T-helper 2 cell treated with Interferon-gamma antibody and Interleukin-4, amounts not matched to agents 5 μg/mL and 100 μg/mL, for 36 hours (primary cell): ENCODE measurements at regions not wholly inside any gene's neighbourhood (a gene's known extent, or its start where the extent isn't known, plus 50 kb on each side); places are given as distances from the start of the nearest gene placed in this dataset.

Experiments used
- DNase-seq: peaks from one replicate; pipeline ENCODE4 v3.0.0; 2021; ENCODE audit warnings: low spot score
- H3K27ac Mint-ChIP-seq: one replicate; pipeline ENCODE4 v1.8.0; 2021; ENCODE audit warnings: mild to moderate bottlenecking, mixed read lengths
- H3K27me3 Mint-ChIP-seq: one replicate; pipeline ENCODE4 v1.8.0; 2021; ENCODE audit warnings: low read depth, mixed read lengths
- H3K36me3 Mint-ChIP-seq: one replicate; pipeline ENCODE4 v1.8.0; 2021; ENCODE audit warnings: low read depth, mixed read lengths
- H3K4me1 Mint-ChIP-seq: one replicate; pipeline ENCODE4 v1.8.0; 2021; ENCODE audit warnings: low read depth, mixed read lengths
- H3K4me3 Mint-ChIP-seq: one replicate; pipeline ENCODE4 v1.8.0; 2022; ENCODE audit warnings: mild to moderate bottlenecking, moderate library complexity, mixed read lengths
- H3K9me3 Mint-ChIP-seq: one replicate; pipeline ENCODE4 v1.8.0; 2021; ENCODE audit warnings: mixed read lengths

DNA sequence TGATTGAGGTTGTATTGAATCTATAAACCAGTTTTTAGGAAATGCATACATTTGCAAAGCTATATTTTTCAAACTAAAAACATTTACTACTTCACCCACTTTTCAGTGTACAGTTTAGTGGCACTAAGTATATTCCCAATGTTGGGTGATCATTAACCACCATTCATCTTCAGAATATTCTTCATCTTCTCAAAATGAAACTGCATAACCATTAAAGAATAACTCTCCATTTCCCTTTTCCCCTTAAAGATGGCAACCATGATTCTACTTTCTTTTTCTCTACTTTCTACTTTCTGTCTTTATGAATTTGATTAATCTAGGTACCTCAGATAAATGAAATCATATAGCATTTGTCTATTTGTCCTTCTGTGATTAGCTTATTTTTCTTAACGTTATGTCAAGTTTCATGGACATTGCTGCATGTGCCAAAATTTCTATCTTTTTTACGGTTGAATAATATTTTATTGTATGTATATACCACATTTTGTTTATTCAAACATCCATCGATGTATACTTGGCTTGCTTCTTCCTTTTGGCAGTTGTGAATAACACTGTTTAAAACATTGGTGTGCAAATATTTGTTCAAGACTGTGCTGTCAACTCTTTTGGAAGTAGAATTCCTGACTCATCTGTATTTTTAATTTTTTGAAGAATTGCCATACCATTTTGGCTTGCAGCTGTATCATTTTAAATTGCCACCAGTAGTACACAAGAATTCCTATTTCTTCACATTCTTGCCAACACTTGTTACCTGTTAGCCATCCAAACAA is 104.9 kb downstream of the RPRM start:
- DNase-seq: no peak
- H3K27me3 Mint-ChIP-seq: no peaks in the 10 kb centered on the region
- no peak overlapping the region for H3K27ac Mint-ChIP-seq
- H3K9me3 Mint-ChIP-seq: no peaks in the 10 kb centered on the region
- no peak overlapping the region for H3K4me3 Mint-ChIP-seq
- no peaks in the 10 kb centered on the region for H3K36me3 Mint-ChIP-seq
- H3K4me1 Mint-ChIP-seq: no peaks in the 10 kb centered on the region

DNA sequence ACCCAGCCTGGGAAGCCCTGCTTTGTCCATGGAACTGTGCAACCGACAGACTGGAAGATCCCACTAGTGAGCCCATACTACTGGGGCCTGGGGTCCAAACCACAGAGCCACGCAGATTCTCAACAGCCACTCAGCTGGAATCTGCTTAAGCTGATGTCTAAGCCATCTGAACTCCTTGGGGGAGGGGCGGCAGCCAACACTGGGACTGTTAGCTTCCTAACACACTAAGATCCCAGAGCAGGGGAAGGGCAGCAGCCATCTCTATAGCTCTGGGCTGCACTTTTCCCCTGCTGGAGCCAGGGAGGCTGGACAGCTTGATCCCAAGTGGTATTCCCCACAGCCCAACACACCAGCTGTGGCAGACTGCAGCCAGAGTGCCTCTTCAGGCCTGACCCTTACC is 118.3 kb downstream of the RPRM start:
- H3K27ac Mint-ChIP-seq: no peak overlapping the region
- H3K36me3 Mint-ChIP-seq: no peaks in the 10 kb centered on the region
- no peaks in the 10 kb centered on the region for H3K4me1 Mint-ChIP-seq
- no peaks in the 10 kb centered on the region for H3K27me3 Mint-ChIP-seq
- H3K4me3 Mint-ChIP-seq: no peak overlapping the region
- H3K9me3 Mint-ChIP-seq: no peaks in the 10 kb centered on the region
- no peak for DNase-seq

GRCh38 chr2:153354377-153354776 is 124.2 kb downstream of the RPRM start:
- Mint-ChIP-seq H3K27me3 (no peaks in the 10 kb centered on the region), H3K27ac (no peak overlapping the region), H3K4me3 (no peak overlapping the region), H3K4me1 (no peaks in the 10 kb centered on the region), H3K9me3 (no peaks in the 10 kb centered on the region), H3K36me3 (no peaks in the 10 kb centered on the region)
- DNase-seq: no peak

DNA sequence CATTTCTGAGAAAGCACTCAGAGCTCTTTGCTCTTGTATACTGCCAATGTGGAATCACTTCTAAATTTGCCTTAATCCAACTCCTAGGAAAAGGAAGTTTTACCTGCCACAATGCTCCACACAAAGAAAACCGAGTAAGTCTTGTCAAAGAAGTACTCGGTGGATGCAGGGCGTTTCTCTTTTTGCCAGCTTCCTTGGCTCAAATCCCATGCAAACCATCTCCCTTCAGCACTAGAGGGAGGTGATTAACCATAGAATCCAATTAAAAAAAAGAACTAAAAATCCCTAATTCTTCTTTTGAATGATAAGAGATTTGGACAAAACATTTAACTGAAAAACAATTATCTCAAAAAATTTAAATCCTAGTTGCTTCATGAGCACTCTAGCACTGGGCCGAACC is 129.0 kb downstream of the RPRM start:
- H3K4me1 Mint-ChIP-seq: no peaks in the 10 kb centered on the region
- H3K9me3 Mint-ChIP-seq: no peaks in the 10 kb centered on the region
- DNase-seq: no peak
- H3K27ac Mint-ChIP-seq: no peak overlapping the region
- H3K36me3 Mint-ChIP-seq: no peaks in the 10 kb centered on the region
- H3K4me3 Mint-ChIP-seq: no peak overlapping the region
- no peaks in the 10 kb centered on the region for H3K27me3 Mint-ChIP-seq

DNA sequence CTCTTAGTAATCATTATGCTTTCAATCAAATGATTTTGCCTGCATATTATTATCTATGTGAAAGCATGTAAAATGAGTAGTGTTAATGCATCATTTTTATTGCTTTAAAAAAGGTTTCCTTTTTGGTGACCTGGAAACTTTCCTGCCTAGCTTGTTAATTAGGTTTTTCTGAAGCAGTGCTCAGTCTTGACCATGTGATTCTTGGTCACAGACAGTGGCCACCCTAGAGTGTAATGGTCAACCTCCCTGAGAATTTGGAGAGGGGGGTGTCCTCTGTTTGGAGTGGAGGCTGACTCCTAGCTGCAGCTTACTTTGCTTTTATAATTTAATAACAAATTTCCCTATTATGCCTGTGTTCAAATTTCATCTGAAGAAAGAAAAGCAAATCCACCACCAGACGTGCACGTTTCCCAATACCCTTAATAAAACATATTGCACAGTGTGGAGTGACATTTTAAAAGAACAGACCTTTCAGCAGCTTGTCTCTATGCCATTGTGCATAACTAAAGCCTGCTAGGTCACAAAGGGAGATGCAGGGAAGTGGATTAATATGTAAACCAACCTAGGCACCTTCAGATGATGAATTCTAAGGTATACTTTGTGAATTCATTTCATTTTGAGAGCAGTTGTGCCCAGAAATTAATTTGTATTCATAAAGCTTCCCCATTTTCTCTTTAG is 130.6 kb downstream of the RPRM start:
- no peaks in the 10 kb centered on the region for H3K36me3 Mint-ChIP-seq
- no peak for DNase-seq
- no peaks in the 10 kb centered on the region for H3K4me1 Mint-ChIP-seq
- no peak overlapping the region for H3K27ac Mint-ChIP-seq
- no peaks in the 10 kb centered on the region for H3K27me3 Mint-ChIP-seq
- H3K9me3 Mint-ChIP-seq: no peaks in the 10 kb centered on the region
- no peak overlapping the region for H3K4me3 Mint-ChIP-seq

DNA sequence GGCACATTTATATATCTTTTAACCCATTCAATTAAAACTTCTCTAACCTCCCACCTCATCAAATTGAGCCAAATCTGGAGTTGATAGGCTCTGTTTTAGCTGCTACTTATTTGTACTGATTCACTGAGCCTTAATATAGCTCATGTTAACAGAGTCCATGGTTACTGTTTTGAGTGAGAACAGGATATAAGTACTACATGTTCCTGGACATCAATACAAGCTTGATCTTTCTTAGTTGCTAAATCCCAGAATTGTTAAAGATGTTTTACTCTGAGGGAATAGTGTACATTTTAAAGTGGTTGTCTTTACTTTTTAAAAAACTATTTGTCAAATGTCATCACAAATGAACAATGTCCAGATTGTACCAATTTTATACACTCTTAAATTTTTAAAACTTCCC is 157.7 kb downstream of the RPRM start:
- H3K27ac Mint-ChIP-seq: no peak overlapping the region
- no peaks in the 10 kb centered on the region for H3K27me3 Mint-ChIP-seq
- DNase-seq: no peak
- no peaks in the 10 kb centered on the region for H3K36me3 Mint-ChIP-seq
- H3K4me1 Mint-ChIP-seq: no peaks in the 10 kb centered on the region
- H3K4me3 Mint-ChIP-seq: no peak overlapping the region
- H3K9me3 Mint-ChIP-seq: no peaks in the 10 kb centered on the region

- H3K4me3 Mint-ChIP-seq: no peak overlapping the region
- H3K27me3 Mint-ChIP-seq: no peaks in the 10 kb centered on the region
- no peaks in the 10 kb centered on the region for H3K36me3 Mint-ChIP-seq
- H3K9me3 Mint-ChIP-seq: no peaks in the 10 kb centered on the region
- no peak for DNase-seq
- no peak overlapping the region for H3K27ac Mint-ChIP-seq
- no peaks in the 10 kb centered on the region for H3K4me1 Mint-ChIP-seq
Measured at GRCh38 chr2:153311432-153311831, 167.1 kb downstream of the RPRM start.

DNA sequence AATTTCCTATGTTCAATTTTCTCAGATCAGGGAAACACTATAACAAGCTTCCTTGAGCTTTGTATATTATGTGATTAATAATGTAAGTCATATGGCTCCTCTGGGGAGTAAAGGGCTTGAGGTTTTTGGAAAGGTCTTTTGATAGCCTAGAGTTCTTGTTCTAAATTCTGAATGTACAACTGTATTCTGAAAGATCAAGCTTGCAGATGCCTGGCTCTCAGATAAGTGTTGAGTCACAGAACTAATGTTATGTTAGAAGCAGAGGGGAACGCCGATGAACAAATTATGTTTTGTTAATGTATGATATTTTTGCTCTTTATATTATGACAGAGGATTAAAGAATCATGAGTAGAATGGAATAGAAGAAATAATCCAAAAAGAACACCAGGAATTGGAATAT is 170.1 kb downstream of the RPRM start:
- Mint-ChIP-seq H3K27me3 (no peaks in the 10 kb centered on the region), H3K4me1 (no peaks in the 10 kb centered on the region), H3K36me3 (no peaks in the 10 kb centered on the region), H3K27ac (no peak overlapping the region), H3K4me3 (no peak overlapping the region), H3K9me3 (no peaks in the 10 kb centered on the region)
- no peak for DNase-seq

GRCh38 chr2:153307223-153307622 is 171.3 kb downstream of the RPRM start:
- H3K36me3 Mint-ChIP-seq: no peaks in the 10 kb centered on the region
- no peak overlapping the region for H3K4me3 Mint-ChIP-seq
- no peaks in the 10 kb centered on the region for H3K9me3 Mint-ChIP-seq
- no peaks in the 10 kb centered on the region for H3K27me3 Mint-ChIP-seq
- H3K4me1 Mint-ChIP-seq: no peaks in the 10 kb centered on the region
- no peak for DNase-seq
- no peak overlapping the region for H3K27ac Mint-ChIP-seq

DNA sequence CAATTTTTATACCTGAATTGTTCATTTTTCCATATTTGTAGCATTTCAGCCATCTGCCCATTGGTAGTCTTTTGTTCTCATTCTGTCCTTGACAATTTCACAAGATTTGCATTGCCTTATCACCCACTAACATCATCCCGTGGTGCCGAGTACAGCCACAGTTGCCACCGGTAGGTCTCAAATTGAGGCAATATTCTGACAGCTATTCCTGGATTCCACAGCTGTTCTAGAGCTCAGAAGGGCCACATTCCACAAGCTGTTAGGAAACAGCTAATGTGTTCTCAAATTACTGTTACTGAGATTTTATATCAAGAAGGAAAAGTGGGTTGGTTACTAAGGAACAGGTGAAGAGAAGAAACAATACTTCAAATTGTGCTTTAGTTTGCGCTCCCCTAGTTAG is 178.8 kb downstream of the RPRM start:
- H3K27ac Mint-ChIP-seq: no peak overlapping the region
- no peaks in the 10 kb centered on the region for H3K9me3 Mint-ChIP-seq
- H3K4me1 Mint-ChIP-seq: no peaks in the 10 kb centered on the region
- H3K36me3 Mint-ChIP-seq: no peaks in the 10 kb centered on the region
- H3K27me3 Mint-ChIP-seq: no peaks in the 10 kb centered on the region
- DNase-seq: no peak
- H3K4me3 Mint-ChIP-seq: no peak overlapping the region

GRCh38 chr2:153299217-153299616 is 179.3 kb downstream of the RPRM start:
- H3K36me3 Mint-ChIP-seq: no peaks in the 10 kb centered on the region
- H3K27ac Mint-ChIP-seq: no peak overlapping the region
- no peaks in the 10 kb centered on the region for H3K9me3 Mint-ChIP-seq
- no peak overlapping the region for H3K4me3 Mint-ChIP-seq
- no peaks in the 10 kb centered on the region for H3K4me1 Mint-ChIP-seq
- DNase-seq: no peak
- no peaks in the 10 kb centered on the region for H3K27me3 Mint-ChIP-seq

- Mint-ChIP-seq H3K4me3 (no peak overlapping the region), H3K36me3 (no peaks in the 10 kb centered on the region), H3K27ac (no peak overlapping the region), H3K4me1 (no peaks in the 10 kb centered on the region), H3K9me3 (no peaks in the 10 kb centered on the region), H3K27me3 (no peaks in the 10 kb centered on the region)
- no peak for DNase-seq
Measured at GRCh38 chr2:153294199-153294786, 184.3 kb downstream of the RPRM start.

GRCh38 chr2:153291718-153292117 is 186.8 kb downstream of the RPRM start:
- H3K9me3 Mint-ChIP-seq: no peaks in the 10 kb centered on the region
- H3K4me1 Mint-ChIP-seq: no peaks in the 10 kb centered on the region
- no peak overlapping the region for H3K27ac Mint-ChIP-seq

DNA sequence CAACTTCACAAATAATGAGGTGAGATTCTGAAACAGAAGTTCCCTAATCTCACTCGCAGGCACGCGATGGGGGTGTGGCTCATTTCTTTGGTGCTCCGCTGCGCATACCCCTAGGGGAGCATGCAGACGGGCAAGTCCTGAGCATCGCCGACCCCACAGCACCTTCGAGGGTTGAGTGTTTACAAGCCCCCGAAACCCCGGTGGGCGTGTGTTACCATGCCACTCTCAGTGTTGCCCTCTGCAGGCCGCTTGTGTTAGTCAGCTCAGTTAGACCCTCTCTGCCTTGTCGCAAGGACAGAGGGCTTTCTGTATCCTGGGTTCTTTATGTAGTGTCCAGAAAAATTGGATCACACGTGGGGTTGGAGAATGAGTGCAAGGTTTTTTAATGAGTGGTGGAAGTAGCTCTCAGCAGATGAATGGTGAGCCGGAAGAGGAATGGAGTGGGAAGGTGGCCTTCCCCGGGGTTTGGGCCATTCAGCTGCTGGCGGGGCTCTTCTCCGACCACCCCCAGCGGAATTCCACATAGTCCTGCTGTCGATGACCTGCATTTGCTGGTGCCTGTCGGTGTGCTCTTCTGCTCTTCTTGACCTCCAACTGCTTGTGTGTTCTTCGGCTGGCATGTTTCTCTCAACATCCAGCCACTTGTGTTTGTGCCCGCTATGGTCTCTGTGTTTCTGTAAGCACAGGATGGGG is 191.3 kb downstream of the RPRM start:
- no peaks in the 10 kb centered on the region for H3K36me3 Mint-ChIP-seq
- H3K27ac Mint-ChIP-seq: no peak overlapping the region
- no peak overlapping the region for H3K4me3 Mint-ChIP-seq
- H3K9me3 Mint-ChIP-seq: peaks cover 1% of the 10 kb centered on the region
- no peaks in the 10 kb centered on the region for H3K4me1 Mint-ChIP-seq
- no peaks in the 10 kb centered on the region for H3K27me3 Mint-ChIP-seq
- DNase-seq: no peak

More at GRCh38 chr2:153291718-153292117, 186.8 kb downstream of the RPRM start:
- Mint-ChIP-seq H3K27me3 (no peaks in the 10 kb centered on the region), H3K4me3 (no peak overlapping the region), H3K36me3 (no peaks in the 10 kb centered on the region)
- no peak for DNase-seq
